DOHH2 (cell line): ENCODE measurements at regions not wholly inside any gene's neighbourhood (a gene's known extent, or its start where the extent isn't known, plus 50 kb on each side); places are given as distances from the start of the nearest gene placed in this dataset.

Experiments used
- CTCF ChIP-seq: fragments of 200-600 bp; sonication (generic); IDR thresholded peaks from one replicate; pipeline ENCODE4 v1.5.1; 2014; ENCODE audit warnings: antibody characterized with exemption, mild to moderate bottlenecking, low read depth, low read length; ENCODE audit not compliant: poor library complexity, severe bottlenecking
- EZH2phosphoT487 ChIP-seq: fragments of 200-600 bp; sonication (generic); IDR thresholded peaks from 2 replicates; pipeline ENCODE4 v1.6.1; 2017; ENCODE audit warnings: borderline replicate concordance, mild to moderate bottlenecking, antibody characterized with exemption, low read length, moderate library complexity, mixed read lengths

DNA sequence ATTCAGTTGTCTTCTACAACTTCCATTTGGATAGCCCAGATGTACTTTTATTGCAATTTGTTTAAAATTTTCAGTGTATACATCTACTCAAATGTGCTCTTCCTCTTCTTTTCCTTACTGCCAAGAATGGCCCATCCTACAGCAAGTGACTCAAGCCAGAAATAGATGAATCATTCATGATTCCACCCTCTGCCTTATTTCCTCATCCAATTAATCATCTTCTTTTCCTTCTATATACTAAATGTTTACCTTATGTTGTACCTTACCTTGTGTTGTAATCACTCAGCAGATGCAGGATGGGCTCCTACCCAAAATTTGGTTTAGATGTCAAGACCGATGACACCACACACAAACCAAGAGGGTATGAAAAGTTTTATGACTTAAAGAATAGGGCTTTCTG lies 437.8 kb downstream of the GRXCR1 start:
- no peak for TF ChIP-seq CTCF
- no peak for TF ChIP-seq EZH2phosphoT487
